ENCODE measurements at regions not wholly inside any gene's neighbourhood (a gene's known extent, or its start where the extent isn't known, plus 50 kb on each side); places are given as distances from the start of the nearest gene placed in this dataset.

GRCh38 chr3:117848606-117849005 lies 1139.0 kb downstream of the TUSC7 start:
- no peak for TF ChIP-seq CTCF (conservative IDR thresholded peaks at IDR 0.05)
- TF ChIP-seq EZH2 (IDR thresholded peaks at IDR 0.05; ENCODE audit: low read depth) = no peak

Measured in PC-9 (cell line).